WERI-Rb-1 (cell line): ENCODE measurements at regions not wholly inside any gene's neighbourhood (a gene's known extent, or its start where the extent isn't known, plus 50 kb on each side); places are given as distances from the start of the nearest gene placed in this dataset.
"Not testable (repeated sequence)": the region's sequence is repeated elsewhere in the genome, so short reads cannot be mapped to it uniquely, and the experiment has no call there.

Experiments used
- DNase-seq: peaks from one replicate; pipeline ENCODE4 v3.0.0-alpha.2; 2020
- H3K27ac ChIP-seq: fragments of 250-450 bp; sonication (Bioruptor Pico); 2 replicates; pipeline ENCODE4 v1.5.1; 2020; ENCODE audit warnings: mild to moderate bottlenecking, moderate library complexity
- H3K27me3 ChIP-seq: fragments of 250-450 bp; sonication (Bioruptor Pico); 2 replicates; pipeline ENCODE4 v1.5.1; 2021; ENCODE audit warnings: mild to moderate bottlenecking, low read depth, moderate library complexity; ENCODE audit not compliant: insufficient read depth, severe bottlenecking
- H3K36me3 ChIP-seq: fragments of 250-450 bp; sonication (Bioruptor Pico); 2 replicates; pipeline ENCODE4 v1.5.1; 2020; ENCODE audit warnings: mild to moderate bottlenecking, moderate library complexity
- H3K4me3 ChIP-seq: 2 replicates; pipeline ENCODE4 v1.5.1; 2011; ENCODE audit warnings: low read depth, mild to moderate bottlenecking, control low read depth, low read length
- H3K9me3 ChIP-seq: fragments of 250-450 bp; sonication (Bioruptor Pico); 2 replicates; pipeline ENCODE4 v1.5.1; 2021; ENCODE audit warnings: mild to moderate bottlenecking, moderate library complexity; ENCODE audit not compliant: severe bottlenecking
- CTCF ChIP-seq: IDR thresholded peaks from 2 replicates; pipeline ENCODE4 v1.5.1; 2011; ENCODE audit warnings: low read depth, mild to moderate bottlenecking, control low read depth, inconsistent platforms, low read length

GRCh38 chr6:25156123-25156522 is 123.1 kb upstream of the CARMIL1 start:
- Histone ChIP-seq H3K9me3 (peaks cover 20% of the 10 kb centered on the region), H3K27me3 (no peaks in the 10 kb centered on the region), H3K36me3 (no peaks in the 10 kb centered on the region), H3K27ac (no peak overlapping the region), H3K4me3 (no peak overlapping the region)
- no peak for TF ChIP-seq CTCF
- no peak for DNase-seq

GRCh38 chr6:25157183-25157582 is 122.0 kb upstream of the CARMIL1 start:
- H3K36me3 ChIP-seq, result no peaks in the 10 kb centered on the region
- no peak overlapping the region for H3K4me3 ChIP-seq
- no peak overlapping the region for H3K27ac ChIP-seq

GRCh38 chr6:25157842-25158241 is 121.3 kb upstream of the CARMIL1 start:
- H3K27ac ChIP-seq, result no peak overlapping the region
- no peak overlapping the region for H3K4me3 ChIP-seq
- no peaks in the 10 kb centered on the region for H3K27me3 ChIP-seq
- no peak for TF ChIP-seq CTCF
- H3K36me3 ChIP-seq, result no peaks in the 10 kb centered on the region
- H3K9me3 ChIP-seq, result peaks cover 20% of the 10 kb centered on the region
- no peak for DNase-seq

More at GRCh38 chr6:25157183-25157582, 122.0 kb upstream of the CARMIL1 start:
- no peaks in the 10 kb centered on the region for H3K27me3 ChIP-seq
- H3K9me3 ChIP-seq, result peaks cover 20% of the 10 kb centered on the region
- DNase-seq, result no peak
- TF ChIP-seq CTCF, result no peak

- DNase-seq, H3K27me3 ChIP-seq: not testable (repeated sequence)
- peaks cover 20% of the 10 kb centered on the region for H3K9me3 ChIP-seq
Observed at GRCh38 chr6:25160134-25160533, 119.0 kb upstream of the CARMIL1 start.

GRCh38 chr6:25165177-25165576 is 114.0 kb upstream of the CARMIL1 start:
- DNase-seq, result no peak
- H3K9me3 ChIP-seq, result peaks cover 4% of the 10 kb centered on the region
- H3K36me3 ChIP-seq, result no peaks in the 10 kb centered on the region
- H3K4me3 ChIP-seq, result no peak overlapping the region
- H3K27me3 ChIP-seq, result no peaks in the 10 kb centered on the region
- TF ChIP-seq CTCF, result no peak
- no peak overlapping the region for H3K27ac ChIP-seq

More at GRCh38 chr6:25160134-25160533, 119.0 kb upstream of the CARMIL1 start:
- not testable (repeated sequence) for H3K4me3 ChIP-seq, H3K27ac ChIP-seq, H3K36me3 ChIP-seq

GRCh38 chr6:25165800-25166199 is 113.4 kb upstream of the CARMIL1 start:
- no peak for DNase-seq
- Histone ChIP-seq H3K27ac (no peak overlapping the region), H3K27me3 (no peaks in the 10 kb centered on the region), H3K9me3 (peaks cover under 1% of the 10 kb centered on the region), H3K36me3 (no peaks in the 10 kb centered on the region), H3K4me3 (no peak overlapping the region)
- TF ChIP-seq CTCF, result no peak
